Panc1 (cell line): ENCODE measurements at regions not wholly inside any gene's neighbourhood (a gene's known extent, or its start where the extent isn't known, plus 50 kb on each side); places are given as distances from the start of the nearest gene placed in this dataset.

Experiments
- POLR2AphosphoS5 ChIP-seq: IDR thresholded peaks from 2 replicates; pipeline ENCODE4 v1.6.1; 2012; ENCODE audit warnings: mild to moderate bottlenecking, low read depth, low read length, moderate library complexity
- SIN3A ChIP-seq: IDR thresholded peaks from 2 replicates; pipeline ENCODE4 v1.6.1; 2012; ENCODE audit warnings: low read depth, mild to moderate bottlenecking, low read length, moderate library complexity, borderline replicate concordance; ENCODE audit not compliant: insufficient read depth
- TCF7L2 ChIP-seq: IDR thresholded peaks from 2 replicates; pipeline ENCODE4 v1.6.1; 2011; ENCODE audit warnings: mild to moderate bottlenecking, low read depth, low read length, inconsistent platforms
- TF ChIP-seq, protein P1 (sequence below): fragments of 450-650 bp; IDR thresholded peaks from 2 replicates; pipeline ENCODE4 v1.5.1; 2017; ENCODE audit warnings: mild to moderate bottlenecking
- TF ChIP-seq, protein P2 (sequence below), 2 experiments: IDR thresholded peaks; 2 replicates each; pipeline ENCODE4 v1.6.1; 2011 to 2012; ENCODE audit warnings: low read depth in 2 of 2, control low read depth in 1 of 2, low read length in 1 of 2, mild to moderate bottlenecking in 1 of 2, moderate library complexity in 1 of 2; ENCODE audit not compliant: insufficient read depth in 1 of 2

DNA sequence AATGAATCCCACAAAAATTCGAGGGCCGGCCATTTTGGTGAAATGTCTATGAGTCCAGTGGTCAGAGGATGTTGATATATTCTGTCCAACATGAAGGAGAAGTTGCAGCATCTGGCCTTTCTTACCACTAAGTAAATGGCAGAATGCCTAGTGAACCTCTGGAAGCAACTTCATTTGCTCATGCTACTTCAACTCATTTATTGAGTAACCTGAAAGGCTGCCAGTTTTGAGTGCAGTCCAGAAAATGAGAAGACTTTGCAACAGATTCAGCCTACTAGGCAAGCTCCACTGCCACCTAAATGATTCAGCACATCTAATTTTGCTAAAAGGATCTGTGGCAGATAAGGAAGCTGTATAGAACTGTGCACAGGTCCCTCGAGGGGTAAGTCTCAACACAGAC is 265.0 kb downstream of the OPA1 start:
- TF ChIP-seq TCF7L2 (no peak), POLR2AphosphoS5 (no peak), SIN3A (no peak)
- TF ChIP-seq, protein P1, sequence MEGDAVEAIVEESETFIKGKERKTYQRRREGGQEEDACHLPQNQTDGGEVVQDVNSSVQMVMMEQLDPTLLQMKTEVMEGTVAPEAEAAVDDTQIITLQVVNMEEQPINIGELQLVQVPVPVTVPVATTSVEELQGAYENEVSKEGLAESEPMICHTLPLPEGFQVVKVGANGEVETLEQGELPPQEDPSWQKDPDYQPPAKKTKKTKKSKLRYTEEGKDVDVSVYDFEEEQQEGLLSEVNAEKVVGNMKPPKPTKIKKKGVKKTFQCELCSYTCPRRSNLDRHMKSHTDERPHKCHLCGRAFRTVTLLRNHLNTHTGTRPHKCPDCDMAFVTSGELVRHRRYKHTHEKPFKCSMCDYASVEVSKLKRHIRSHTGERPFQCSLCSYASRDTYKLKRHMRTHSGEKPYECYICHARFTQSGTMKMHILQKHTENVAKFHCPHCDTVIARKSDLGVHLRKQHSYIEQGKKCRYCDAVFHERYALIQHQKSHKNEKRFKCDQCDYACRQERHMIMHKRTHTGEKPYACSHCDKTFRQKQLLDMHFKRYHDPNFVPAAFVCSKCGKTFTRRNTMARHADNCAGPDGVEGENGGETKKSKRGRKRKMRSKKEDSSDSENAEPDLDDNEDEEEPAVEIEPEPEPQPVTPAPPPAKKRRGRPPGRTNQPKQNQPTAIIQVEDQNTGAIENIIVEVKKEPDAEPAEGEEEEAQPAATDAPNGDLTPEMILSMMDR, result no peak
- TF ChIP-seq, protein P2, sequence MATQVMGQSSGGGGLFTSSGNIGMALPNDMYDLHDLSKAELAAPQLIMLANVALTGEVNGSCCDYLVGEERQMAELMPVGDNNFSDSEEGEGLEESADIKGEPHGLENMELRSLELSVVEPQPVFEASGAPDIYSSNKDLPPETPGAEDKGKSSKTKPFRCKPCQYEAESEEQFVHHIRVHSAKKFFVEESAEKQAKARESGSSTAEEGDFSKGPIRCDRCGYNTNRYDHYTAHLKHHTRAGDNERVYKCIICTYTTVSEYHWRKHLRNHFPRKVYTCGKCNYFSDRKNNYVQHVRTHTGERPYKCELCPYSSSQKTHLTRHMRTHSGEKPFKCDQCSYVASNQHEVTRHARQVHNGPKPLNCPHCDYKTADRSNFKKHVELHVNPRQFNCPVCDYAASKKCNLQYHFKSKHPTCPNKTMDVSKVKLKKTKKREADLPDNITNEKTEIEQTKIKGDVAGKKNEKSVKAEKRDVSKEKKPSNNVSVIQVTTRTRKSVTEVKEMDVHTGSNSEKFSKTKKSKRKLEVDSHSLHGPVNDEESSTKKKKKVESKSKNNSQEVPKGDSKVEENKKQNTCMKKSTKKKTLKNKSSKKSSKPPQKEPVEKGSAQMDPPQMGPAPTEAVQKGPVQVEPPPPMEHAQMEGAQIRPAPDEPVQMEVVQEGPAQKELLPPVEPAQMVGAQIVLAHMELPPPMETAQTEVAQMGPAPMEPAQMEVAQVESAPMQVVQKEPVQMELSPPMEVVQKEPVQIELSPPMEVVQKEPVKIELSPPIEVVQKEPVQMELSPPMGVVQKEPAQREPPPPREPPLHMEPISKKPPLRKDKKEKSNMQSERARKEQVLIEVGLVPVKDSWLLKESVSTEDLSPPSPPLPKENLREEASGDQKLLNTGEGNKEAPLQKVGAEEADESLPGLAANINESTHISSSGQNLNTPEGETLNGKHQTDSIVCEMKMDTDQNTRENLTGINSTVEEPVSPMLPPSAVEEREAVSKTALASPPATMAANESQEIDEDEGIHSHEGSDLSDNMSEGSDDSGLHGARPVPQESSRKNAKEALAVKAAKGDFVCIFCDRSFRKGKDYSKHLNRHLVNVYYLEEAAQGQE (IDR thresholded peaks at IDR 0.05; ENCODE audit: insufficient read depth in 1 of 2, low read depth in 2 of 2, low read length in 1 of 2), result no peak
